ENCODE measurements at regions not wholly inside any gene's neighbourhood (a gene's known extent, or its start where the extent isn't known, plus 50 kb on each side); places are given as distances from the start of the nearest gene placed in this dataset.

GRCh38 chr3:178203650-178204049, 332.6 kb upstream of the KCNMB2 start:
- no peak for TF ChIP-seq TAF1 (IDR thresholded peaks at IDR 0.05; ENCODE audit: low read depth)
- no peak for TF ChIP-seq CTCF (IDR thresholded peaks at IDR 0.05; ENCODE audit: poor library complexity, severe bottlenecking)
- no peak for TF ChIP-seq POLR2AphosphoS5 (IDR thresholded peaks at IDR 0.05)
- no peak for TF ChIP-seq EZH2 (IDR thresholded peaks at IDR 0.05; ENCODE audit: borderline replicate concordance, insufficient read depth, low read length, poor library complexity, severe bottlenecking)
- TF ChIP-seq EP300 (conservative IDR thresholded peaks at IDR 0.05; ENCODE audit: poor library complexity, severe bottlenecking) = no peak
- no peak for TF ChIP-seq REST (IDR thresholded peaks at IDR 0.05; ENCODE audit: borderline replicate concordance)

Data from neural cell (in vitro differentiated cells).